Breast epithelium (tissue), 3 donors: ENCODE measurements at regions not wholly inside any gene's neighbourhood (a gene's known extent, or its start where the extent isn't known, plus 50 kb on each side); places are given as distances from the start of the nearest gene placed in this dataset.

Experiments
- CTCF ChIP-seq, 3 donors: fragments of 450-650 bp; IDR thresholded peaks; one replicate each; pipeline ENCODE4 v1.5.1; 2016 to 2017; ENCODE audit warnings: antibody characterized with exemption in 3 of 3, mild to moderate bottlenecking in 3 of 3, moderate library complexity in 3 of 3
- POLR2AphosphoS5 ChIP-seq, 3 donors: sonication (generic); formaldehyde crosslinking; IDR thresholded peaks; one replicate each; pipeline ENCODE4 v1.6.1; 2017; ENCODE audit warnings: antibody characterized with exemption in 3 of 3

- TF ChIP-seq POLR2AphosphoS5 (IDR thresholded peaks at IDR 0.05) (no peak), CTCF (IDR thresholded peaks at IDR 0.05) (no peak)
These were observed 69.4 kb upstream of the MMADHC start for GRCh38 chr2:149656996-149657395.
